IMR-90 (cell line): ENCODE measurements at regions not wholly inside any gene's neighbourhood (a gene's known extent, or its start where the extent isn't known, plus 50 kb on each side); places are given as distances from the start of the nearest gene placed in this dataset.

Experiments
- ATAC-seq: fragments of 200-7000 bp; cut with Tn5 transposase; 2 replicates; pipeline ENCODE4 v1.9.1; 2020; ENCODE audit warnings: low read depth, mild to moderate bottlenecking, moderate library complexity
- BruUV-seq: library from RNA; stranded (reverse); fragments of 400-500 nt; replicated peaks from 2 replicates; lab custom pipeline; 2021; lab: Mats Ljungman, UMichigan
- CTCF ChIA-PET: fragments of 300-600 bp; formaldehyde crosslinking; extraction: SDS; loops from one replicate; lab custom pipeline; 2021; ENCODE audit warnings: antibody characterized with exemption; lab: Yijun Ruan, JAX
- POLR2A ChIA-PET: fragments of 300-600 bp; sonication (Branson Sonifier 250); formaldehyde crosslinking; loops from one replicate; lab custom pipeline; 2022; ENCODE audit warnings: antibody characterized with exemption; ENCODE audit not compliant: unreplicated experiment; lab: Charles Lee
- DNase-seq: peaks from one replicate; pipeline ENCODE4 v3.0.0; 2013
- H2AFZ ChIP-seq: replicated peaks from 2 replicates; pipeline ENCODE3; 2013; ENCODE audit warnings: low read length, mild to moderate bottlenecking; ENCODE audit not compliant: poor library complexity
- H2AK5ac ChIP-seq: 2 replicates; pipeline ENCODE4 v1.6.1; 2013; ENCODE audit warnings: low read depth, low read length, inconsistent platforms
- H2AK9ac ChIP-seq: replicated peaks from 2 replicates; pipeline ENCODE3; 2013; ENCODE audit warnings: mild to moderate bottlenecking, low read depth, low read length, moderate library complexity; ENCODE audit not compliant: poor library complexity
- H2BK120ac ChIP-seq: 2 replicates; pipeline ENCODE4 v1.6.1; 2013; ENCODE audit warnings: low read depth, low read length, inconsistent platforms
- H2BK15ac ChIP-seq: 3 replicates; pipeline ENCODE4 v1.6.1; 2013; ENCODE audit warnings: low read depth, low read length, inconsistent platforms
- H2BK20ac ChIP-seq: 2 replicates; pipeline ENCODE4 v1.6.1; 2013; ENCODE audit warnings: low read depth, mild to moderate bottlenecking, inconsistent platforms, low read length, moderate library complexity
- H2BK5ac ChIP-seq: 2 replicates; pipeline ENCODE4 v1.6.1; 2013; ENCODE audit warnings: mild to moderate bottlenecking, low read depth, low read length, inconsistent platforms; ENCODE audit not compliant: poor library complexity, severe bottlenecking
- H3K14ac ChIP-seq: replicated peaks from 2 replicates; pipeline ENCODE4 v1.6.1; 2013; ENCODE audit warnings: low read depth, low read length, inconsistent platforms
- H3K18ac ChIP-seq: 2 replicates; pipeline ENCODE4 v1.6.1; 2013; ENCODE audit warnings: low read depth, low read length, control low read depth
- H3K23ac ChIP-seq: 2 replicates; pipeline ENCODE4 v1.6.1; 2013; ENCODE audit warnings: low read depth, low read length, inconsistent platforms
- H3K27ac ChIP-seq: 2 replicates; pipeline ENCODE4 v1.5.1; 2013; ENCODE audit warnings: mild to moderate bottlenecking, control low read depth, low read length; ENCODE audit not compliant: insufficient read depth
- H3K27me3 ChIP-seq: 2 replicates; pipeline ENCODE4 v1.6.1; 2013; ENCODE audit warnings: low read length; ENCODE audit not compliant: control insufficient read depth, insufficient read depth
- H3K36me3 ChIP-seq: 2 replicates; pipeline ENCODE4 v1.6.1; 2013; ENCODE audit warnings: low read length, mixed read lengths; ENCODE audit not compliant: control insufficient read depth, insufficient read depth
- H3K4ac ChIP-seq: 2 replicates; pipeline ENCODE4 v1.6.1; 2013; ENCODE audit warnings: low read depth, low read length, inconsistent platforms
- H3K4me1 ChIP-seq: 2 replicates; pipeline ENCODE4 v1.6.1; 2013; ENCODE audit warnings: low read length, mixed read lengths; ENCODE audit not compliant: control insufficient read depth, insufficient read depth
- H3K4me2 ChIP-seq: 2 replicates; pipeline ENCODE4 v1.6.1; 2013; ENCODE audit warnings: low read depth, mild to moderate bottlenecking, control low read depth, low read length, moderate library complexity
- H3K4me3 ChIP-seq: 2 replicates; pipeline ENCODE4 v1.5.1; 2013; ENCODE audit warnings: low read depth, mild to moderate bottlenecking, control low read depth, low read length, moderate library complexity; ENCODE audit not compliant: insufficient read depth
- H3K56ac ChIP-seq: 2 replicates; pipeline ENCODE4 v1.6.1; 2013; ENCODE audit warnings: low read length, inconsistent platforms; ENCODE audit not compliant: insufficient read depth; ENCODE audit errors: extremely low read depth
- H3K79me1 ChIP-seq, 2 experiments: 2 replicates each; pipeline ENCODE4 v1.6.1; 2013; ENCODE audit warnings: low read length in 2 of 2, inconsistent platforms in 1 of 2, low read depth in 1 of 2
- H3K9ac ChIP-seq: 2 replicates; pipeline ENCODE4 v1.6.1; 2013; ENCODE audit warnings: low read depth, low read length, control low read depth
- H3K9me1 ChIP-seq: 2 replicates; pipeline ENCODE4 v1.6.1; 2013; ENCODE audit warnings: low read length, inconsistent platforms; ENCODE audit not compliant: insufficient read depth
- H3K9me3 ChIP-seq: 2 replicates; pipeline ENCODE4 v1.6.1; 2013; ENCODE audit warnings: low read length; ENCODE audit not compliant: control insufficient read depth, insufficient read depth
- H4K20me1 ChIP-seq: 2 replicates; pipeline ENCODE4 v1.6.1; 2013; ENCODE audit warnings: low read length, inconsistent platforms; ENCODE audit not compliant: insufficient read depth
- H4K5ac ChIP-seq: 2 replicates; pipeline ENCODE4 v1.6.1; 2013; ENCODE audit warnings: mild to moderate bottlenecking, low read depth, low read length, control low read depth
- H4K8ac ChIP-seq, 2 experiments: 2 replicates each; pipeline ENCODE4 v1.6.1; 2013; ENCODE audit warnings: low read depth in 2 of 2, low read length in 2 of 2, control low read depth in 1 of 2, inconsistent platforms in 1 of 2
- H4K91ac ChIP-seq: 2 replicates; pipeline ENCODE4 v1.6.1; 2013; ENCODE audit warnings: low read depth, low read length, inconsistent platforms; ENCODE audit not compliant: insufficient read depth
- MAFK ChIP-seq: IDR thresholded peaks from 2 replicates; pipeline ENCODE4 v1.6.1; 2012; ENCODE audit warnings: low read depth, low read length, improper control_type of control experiment
- RCOR1 ChIP-seq: IDR thresholded peaks from 2 replicates; pipeline ENCODE4 v1.6.1; 2012; ENCODE audit warnings: mild to moderate bottlenecking, low read length, improper control_type of control experiment; ENCODE audit not compliant: insufficient replicate concordance
- WGBS, 2 experiments: methylation state at CpG; one replicate each; pipeline versions ENCODE4 v1.1.5 to v1.1.7; 2013; ENCODE audit warnings: missing lambda C conversion rate in 2 of 2; ENCODE audit not compliant: insufficient read length in 1 of 2; ENCODE audit errors: extremely low coverage in 2 of 2; 5-methylcytosine and 5-hydroxymethylcytosine counted together
- dilution Hi-C: fragments of 300-500 bp; cut with HindIII; formaldehyde crosslinking; loops from one replicate; pipeline ENCODE4 v1.14.3; 2018; ENCODE audit warnings: low sequenced_read_pairs; ENCODE audit not compliant: unreplicated experiment
- in situ Hi-C: fragments of 300-500 bp; cut with MboI; formaldehyde crosslinking; loops from 3 replicates; pipeline ENCODE4 v1.14.3; 2019; ENCODE audit warnings: low sequenced_read_pairs, inconsistent platforms, mixed read lengths
- intact Hi-C: fragments of 100-400 bp; cut with micrococcal nuclease; formaldehyde crosslinking; loops from 2 replicates; pipeline ENCODE4 v1.10.0; 2022

DNA sequence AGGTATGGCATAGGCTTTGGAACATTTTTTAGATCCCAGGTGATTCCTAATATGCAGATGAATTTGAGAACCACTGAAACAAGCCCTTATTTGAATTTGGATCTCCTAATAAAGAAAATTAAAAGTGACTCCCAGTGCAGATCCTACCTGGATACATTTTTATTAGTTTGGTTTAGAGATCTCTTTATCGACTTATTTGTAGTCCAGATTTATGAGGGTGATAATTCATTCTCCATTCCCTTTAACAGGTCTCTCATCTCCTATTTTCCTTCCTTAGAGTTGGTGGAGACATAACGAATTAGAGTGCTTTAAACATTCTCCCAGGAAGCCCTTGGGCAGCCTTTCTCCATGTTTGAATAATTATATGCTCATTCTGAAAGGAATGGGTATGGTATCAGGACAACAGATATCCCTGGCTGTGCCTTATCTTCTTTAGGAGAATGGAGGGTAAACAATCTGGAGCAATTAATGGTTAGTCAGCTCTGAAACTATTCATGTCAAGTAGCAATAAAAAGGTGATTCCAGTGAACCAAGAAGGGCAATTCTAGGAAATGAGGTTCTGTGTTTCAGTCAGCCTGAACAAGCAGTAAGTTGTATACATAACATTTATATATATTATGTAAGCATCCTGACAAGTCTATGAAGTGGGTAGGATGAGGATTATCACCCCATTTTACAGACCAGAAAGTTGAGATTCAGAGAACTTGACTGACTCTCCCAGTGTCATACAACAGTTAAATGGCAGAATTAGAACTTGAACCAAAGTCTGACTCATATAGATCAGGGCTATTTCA lies 53.9 kb upstream of the RCE1 start:
- no peak overlapping the region for H3K18ac ChIP-seq
- H2BK5ac ChIP-seq = no peak overlapping the region
- in situ Hi-C loops = no loop called here
- H2AFZ ChIP-seq = no peak overlapping the region
- H2BK20ac ChIP-seq = no peak overlapping the region
- TF ChIP-seq RCOR1 = peak; percentile 65
- no peak for TF ChIP-seq MAFK
- H3K9me1 ChIP-seq = peaks cover 2% of the 10 kb centered on the region
- H3K23ac ChIP-seq = no peak overlapping the region
- H3K4me2 ChIP-seq = no peak overlapping the region
- H3K4me3 ChIP-seq = no peak overlapping the region
- no peak overlapping the region for H3K14ac ChIP-seq
- H2AK5ac ChIP-seq = no peak overlapping the region
- no peak overlapping the region for H2AK9ac ChIP-seq
- H3K36me3 ChIP-seq = no peaks in the 10 kb centered on the region
- H3K9me3 ChIP-seq = no peaks in the 10 kb centered on the region
- H4K5ac ChIP-seq = no peak overlapping the region
- CTCF ChIA-PET = no interaction called here
- H4K91ac ChIP-seq = no peak overlapping the region
- no peak overlapping the region for H3K56ac ChIP-seq
- no peak overlapping the region for H3K9ac ChIP-seq
- intact Hi-C loops = no loop called here
- no CpG with 5 or more reads among the region's 2 CpGs for WGBS, 2 experiments
- H2BK120ac ChIP-seq = no peak overlapping the region
- no peak overlapping the region for H3K4ac ChIP-seq
- BruUV-seq = no TSS peak
- POLR2A ChIA-PET = no interaction called here
- dilution Hi-C loops = no loop called here
- H3K4me1 ChIP-seq = peaks cover 5% of the 10 kb centered on the region; the same call in 1 of the 2 replicates
- no peaks in the 10 kb centered on the region for H3K27me3 ChIP-seq
- H4K8ac ChIP-seq = no peak overlapping the region
- peak; percentile 46 for DNase-seq
- H3K27ac ChIP-seq = no peak overlapping the region
- no peaks in the 10 kb centered on the region for H3K79me1 ChIP-seq
- no peaks in the 10 kb centered on the region for H4K20me1 ChIP-seq
- ATAC-seq = peak; percentile 59
- H2BK15ac ChIP-seq = no peak overlapping the region
